ENCODE measurements at regions not wholly inside any gene's neighbourhood (a gene's known extent, or its start where the extent isn't known, plus 50 kb on each side); places are given as distances from the start of the nearest gene placed in this dataset.
"Not testable (repeated sequence)": the region's sequence is repeated elsewhere in the genome, so short reads cannot be mapped to it uniquely, and the experiment has no call there.

DNA sequence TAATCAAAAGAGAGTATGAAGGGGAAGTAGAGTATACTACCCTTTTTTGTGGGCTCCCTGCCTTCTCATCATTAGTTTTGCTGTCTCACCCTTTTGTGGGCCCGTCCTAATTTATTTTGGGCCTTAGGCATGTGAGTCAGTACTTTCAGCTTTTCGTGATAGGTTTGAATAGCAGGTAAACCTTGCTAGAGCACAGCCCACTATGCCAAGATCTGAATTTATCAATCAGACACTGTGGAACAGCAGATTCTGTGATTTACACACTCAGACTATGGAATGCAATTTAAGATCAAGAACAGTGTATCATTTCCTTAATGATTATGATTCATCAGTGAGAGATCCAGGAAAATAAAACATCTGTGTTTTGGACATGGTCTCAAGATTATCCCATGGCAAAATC, 1117.1 kb downstream of the KHDRBS2 start:
- no peaks in the 10 kb centered on the region for H3K27me3 ChIP-seq (ENCODE audit: insufficient read depth)
- no peaks in the 10 kb centered on the region for H3K36me3 ChIP-seq (ENCODE audit: insufficient read depth)
- H3K27ac ChIP-seq (ENCODE audit: low read depth), result no peak overlapping the region
- Mint-ChIP-seq H3K27me3 (ENCODE audit: insufficient read depth, low read depth, poor library complexity) (no peaks in the 10 kb centered on the region), H3K27ac (no peak overlapping the region), H3K36me3 (ENCODE audit: low read depth) (no peaks in the 10 kb centered on the region; the same call in 2 of the 3 replicates), H3K4me3 (no peak overlapping the region), H3K9me3 (peaks cover 21% of the 10 kb centered on the region), H3K4me1 (no peaks in the 10 kb centered on the region)
- ATAC-seq (no peak), DNase-seq (ENCODE audit: low spot score) (no peak)
- H3K79me2 ChIP-seq (replicated peaks; ENCODE audit: insufficient read depth), result no peaks in the 10 kb centered on the region
- H3K4me2 ChIP-seq, result no peak overlapping the region
- H3F3A ChIP-seq (replicated peaks; ENCODE audit: low read depth), result no peaks in the 10 kb centered on the region
- H4K20me1 ChIP-seq (replicated peaks; ENCODE audit: insufficient read depth), result no peaks in the 10 kb centered on the region
- TF ChIP-seq ZNF331 (CRISPR knock-in tag; IDR thresholded peaks at IDR 0.05; ENCODE audit: low read depth) (no peak), JUNB (IDR thresholded peaks at IDR 0.05; ENCODE audit: unreplicated experiment) (no peak), EZH2phosphoT487 (IDR thresholded peaks at IDR 0.05; ENCODE audit: unreplicated experiment) (no peak)
- TF ChIP-seq, protein P1, sequence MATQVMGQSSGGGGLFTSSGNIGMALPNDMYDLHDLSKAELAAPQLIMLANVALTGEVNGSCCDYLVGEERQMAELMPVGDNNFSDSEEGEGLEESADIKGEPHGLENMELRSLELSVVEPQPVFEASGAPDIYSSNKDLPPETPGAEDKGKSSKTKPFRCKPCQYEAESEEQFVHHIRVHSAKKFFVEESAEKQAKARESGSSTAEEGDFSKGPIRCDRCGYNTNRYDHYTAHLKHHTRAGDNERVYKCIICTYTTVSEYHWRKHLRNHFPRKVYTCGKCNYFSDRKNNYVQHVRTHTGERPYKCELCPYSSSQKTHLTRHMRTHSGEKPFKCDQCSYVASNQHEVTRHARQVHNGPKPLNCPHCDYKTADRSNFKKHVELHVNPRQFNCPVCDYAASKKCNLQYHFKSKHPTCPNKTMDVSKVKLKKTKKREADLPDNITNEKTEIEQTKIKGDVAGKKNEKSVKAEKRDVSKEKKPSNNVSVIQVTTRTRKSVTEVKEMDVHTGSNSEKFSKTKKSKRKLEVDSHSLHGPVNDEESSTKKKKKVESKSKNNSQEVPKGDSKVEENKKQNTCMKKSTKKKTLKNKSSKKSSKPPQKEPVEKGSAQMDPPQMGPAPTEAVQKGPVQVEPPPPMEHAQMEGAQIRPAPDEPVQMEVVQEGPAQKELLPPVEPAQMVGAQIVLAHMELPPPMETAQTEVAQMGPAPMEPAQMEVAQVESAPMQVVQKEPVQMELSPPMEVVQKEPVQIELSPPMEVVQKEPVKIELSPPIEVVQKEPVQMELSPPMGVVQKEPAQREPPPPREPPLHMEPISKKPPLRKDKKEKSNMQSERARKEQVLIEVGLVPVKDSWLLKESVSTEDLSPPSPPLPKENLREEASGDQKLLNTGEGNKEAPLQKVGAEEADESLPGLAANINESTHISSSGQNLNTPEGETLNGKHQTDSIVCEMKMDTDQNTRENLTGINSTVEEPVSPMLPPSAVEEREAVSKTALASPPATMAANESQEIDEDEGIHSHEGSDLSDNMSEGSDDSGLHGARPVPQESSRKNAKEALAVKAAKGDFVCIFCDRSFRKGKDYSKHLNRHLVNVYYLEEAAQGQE (IDR thresholded peaks at IDR 0.05; ENCODE audit: unreplicated experiment), result no peak
- TF ChIP-seq, protein P2, sequence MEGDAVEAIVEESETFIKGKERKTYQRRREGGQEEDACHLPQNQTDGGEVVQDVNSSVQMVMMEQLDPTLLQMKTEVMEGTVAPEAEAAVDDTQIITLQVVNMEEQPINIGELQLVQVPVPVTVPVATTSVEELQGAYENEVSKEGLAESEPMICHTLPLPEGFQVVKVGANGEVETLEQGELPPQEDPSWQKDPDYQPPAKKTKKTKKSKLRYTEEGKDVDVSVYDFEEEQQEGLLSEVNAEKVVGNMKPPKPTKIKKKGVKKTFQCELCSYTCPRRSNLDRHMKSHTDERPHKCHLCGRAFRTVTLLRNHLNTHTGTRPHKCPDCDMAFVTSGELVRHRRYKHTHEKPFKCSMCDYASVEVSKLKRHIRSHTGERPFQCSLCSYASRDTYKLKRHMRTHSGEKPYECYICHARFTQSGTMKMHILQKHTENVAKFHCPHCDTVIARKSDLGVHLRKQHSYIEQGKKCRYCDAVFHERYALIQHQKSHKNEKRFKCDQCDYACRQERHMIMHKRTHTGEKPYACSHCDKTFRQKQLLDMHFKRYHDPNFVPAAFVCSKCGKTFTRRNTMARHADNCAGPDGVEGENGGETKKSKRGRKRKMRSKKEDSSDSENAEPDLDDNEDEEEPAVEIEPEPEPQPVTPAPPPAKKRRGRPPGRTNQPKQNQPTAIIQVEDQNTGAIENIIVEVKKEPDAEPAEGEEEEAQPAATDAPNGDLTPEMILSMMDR (conservative IDR thresholded peaks at IDR 0.05; ENCODE audit: low read depth in 2 of 2), result no peak
- H3K4me3 ChIP-seq, result no peak overlapping the region
- no peaks in the 10 kb centered on the region for H3K4me1 ChIP-seq (ENCODE audit: insufficient read depth)
- H2AFZ ChIP-seq, result no peak overlapping the region
- no peaks in the 10 kb centered on the region for H3K9me2 ChIP-seq (ENCODE audit: insufficient read depth)

DNA sequence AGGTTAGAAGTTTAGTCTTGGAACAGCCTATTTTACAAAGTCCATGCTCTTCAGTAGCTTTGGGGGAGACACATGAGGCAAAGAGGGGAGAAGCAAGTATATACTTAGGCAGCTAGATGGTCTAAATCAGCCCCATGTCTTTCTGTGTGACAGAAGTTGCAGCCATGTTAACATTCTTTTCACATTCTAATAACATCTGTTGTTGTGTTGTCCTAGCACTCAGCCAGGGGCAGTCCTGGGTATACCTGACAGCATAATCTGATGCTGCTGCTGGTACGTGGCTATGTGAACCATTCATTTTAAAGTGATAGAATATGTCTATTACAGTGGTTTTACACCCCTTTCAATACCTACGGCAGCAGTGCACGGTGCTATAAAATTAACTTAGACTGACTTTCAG, 1137.0 kb downstream of the KHDRBS2 start:
- H3K9me3 Mint-ChIP-seq; DNase-seq (ENCODE audit: low spot score); H2AFZ ChIP-seq; H4K20me1 ChIP-seq (replicated peaks; ENCODE audit: insufficient read depth); H3K27ac ChIP-seq (ENCODE audit: low read depth); H3K4me2 ChIP-seq; H3K4me1 ChIP-seq (ENCODE audit: insufficient read depth); H3K4me3 Mint-ChIP-seq; H3K36me3 ChIP-seq (ENCODE audit: insufficient read depth); H3K27me3 ChIP-seq (ENCODE audit: insufficient read depth); H3K36me3 Mint-ChIP-seq (ENCODE audit: low read depth); H3K79me2 ChIP-seq (replicated peaks; ENCODE audit: insufficient read depth); H3K9me2 ChIP-seq (ENCODE audit: insufficient read depth); H3F3A ChIP-seq (replicated peaks; ENCODE audit: low read depth); H3K27me3 Mint-ChIP-seq (ENCODE audit: insufficient read depth, low read depth, poor library complexity); H3K4me1 Mint-ChIP-seq; H3K4me3 ChIP-seq: not testable (repeated sequence)
- peak; percentile 52 for ATAC-seq
- H3K27ac Mint-ChIP-seq, result peak overlapping the region; percentile 21; the same call in 1 of the 2 replicates

DNA sequence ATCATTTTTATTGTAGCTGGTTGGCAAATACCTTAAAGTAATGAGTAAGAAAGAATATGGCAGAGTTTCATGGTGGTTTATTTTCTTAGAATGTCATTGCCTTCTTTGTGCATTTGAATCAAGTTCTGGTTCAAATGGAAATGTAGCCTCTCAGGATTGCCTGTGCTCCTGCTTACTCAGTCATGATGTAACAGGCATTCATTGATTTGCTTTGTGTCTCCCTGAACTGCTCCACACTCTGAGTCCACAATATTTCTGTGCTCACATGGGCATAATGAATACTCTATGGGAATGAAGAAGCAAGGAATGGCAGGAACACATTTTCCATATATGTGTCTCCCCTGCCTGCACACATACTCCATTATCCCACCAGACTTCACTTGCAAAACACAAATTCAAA, 1143.8 kb downstream of the KHDRBS2 start:
- not testable (repeated sequence) for H3K4me1 Mint-ChIP-seq; H3K4me1 ChIP-seq (ENCODE audit: insufficient read depth); H3K27ac ChIP-seq (ENCODE audit: low read depth); H3K27me3 Mint-ChIP-seq (ENCODE audit: insufficient read depth, low read depth, poor library complexity); H3K9me3 Mint-ChIP-seq; H3K27me3 ChIP-seq (ENCODE audit: insufficient read depth); H3K4me3 Mint-ChIP-seq; DNase-seq (ENCODE audit: low spot score); H3K4me2 ChIP-seq; H3K36me3 Mint-ChIP-seq (ENCODE audit: low read depth); ATAC-seq; H3K9me2 ChIP-seq (ENCODE audit: insufficient read depth); H3K36me3 ChIP-seq (ENCODE audit: insufficient read depth); H2AFZ ChIP-seq; H3K79me2 ChIP-seq (replicated peaks; ENCODE audit: insufficient read depth); H4K20me1 ChIP-seq (replicated peaks; ENCODE audit: insufficient read depth); H3K27ac Mint-ChIP-seq; H3K4me3 ChIP-seq; H3F3A ChIP-seq (replicated peaks; ENCODE audit: low read depth)

Data from GM23338 (cell line).